GM20000 (cell line): ENCODE measurements at regions not wholly inside any gene's neighbourhood (a gene's known extent, or its start where the extent isn't known, plus 50 kb on each side); places are given as distances from the start of the nearest gene placed in this dataset.

Source experiments
- DNase-seq: peaks from one replicate; pipeline ENCODE4 v3.0.0; 2012; ENCODE audit warnings: low spot score
- TF ChIP-seq, protein P1 (sequence below): IDR thresholded peaks from 2 replicates; pipeline ENCODE4 v1.5.1; 2012; ENCODE audit warnings: mild to moderate bottlenecking, control low read depth; ENCODE audit errors: extremely low read depth, missing control alignments

DNA sequence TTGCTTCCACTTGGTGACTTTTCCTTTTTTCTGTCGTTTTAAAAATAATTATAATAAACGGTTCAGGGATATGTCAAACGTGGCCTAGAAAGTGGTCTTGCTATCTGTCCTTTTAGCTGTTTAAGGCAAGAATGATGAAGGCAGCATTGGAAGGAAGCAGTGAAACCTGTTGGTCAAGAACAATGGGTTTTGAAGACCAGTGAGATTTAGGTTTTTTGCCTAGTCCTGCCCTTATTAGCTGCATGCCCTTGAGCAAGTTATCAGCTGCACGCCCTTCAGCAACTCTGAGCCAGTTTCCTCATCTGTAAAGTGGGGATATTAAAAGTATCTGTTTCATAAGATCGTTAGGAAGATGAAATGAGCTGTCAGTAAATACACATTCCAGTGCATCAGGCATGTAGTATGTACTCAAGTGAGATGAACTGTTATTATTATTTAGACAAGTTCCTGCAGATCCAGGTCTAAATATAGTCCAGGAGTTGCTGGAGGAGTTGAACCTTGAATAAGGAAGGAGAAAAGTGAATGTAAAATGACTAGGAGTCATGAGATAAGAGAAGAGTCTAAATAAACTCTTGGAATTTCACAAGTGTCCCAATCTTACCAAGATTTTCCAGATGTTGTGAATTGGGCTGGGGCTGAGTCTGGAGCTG is 90.8 kb upstream of the HSD17B12 start:
- no peak for DNase-seq
- TF ChIP-seq, protein P1, sequence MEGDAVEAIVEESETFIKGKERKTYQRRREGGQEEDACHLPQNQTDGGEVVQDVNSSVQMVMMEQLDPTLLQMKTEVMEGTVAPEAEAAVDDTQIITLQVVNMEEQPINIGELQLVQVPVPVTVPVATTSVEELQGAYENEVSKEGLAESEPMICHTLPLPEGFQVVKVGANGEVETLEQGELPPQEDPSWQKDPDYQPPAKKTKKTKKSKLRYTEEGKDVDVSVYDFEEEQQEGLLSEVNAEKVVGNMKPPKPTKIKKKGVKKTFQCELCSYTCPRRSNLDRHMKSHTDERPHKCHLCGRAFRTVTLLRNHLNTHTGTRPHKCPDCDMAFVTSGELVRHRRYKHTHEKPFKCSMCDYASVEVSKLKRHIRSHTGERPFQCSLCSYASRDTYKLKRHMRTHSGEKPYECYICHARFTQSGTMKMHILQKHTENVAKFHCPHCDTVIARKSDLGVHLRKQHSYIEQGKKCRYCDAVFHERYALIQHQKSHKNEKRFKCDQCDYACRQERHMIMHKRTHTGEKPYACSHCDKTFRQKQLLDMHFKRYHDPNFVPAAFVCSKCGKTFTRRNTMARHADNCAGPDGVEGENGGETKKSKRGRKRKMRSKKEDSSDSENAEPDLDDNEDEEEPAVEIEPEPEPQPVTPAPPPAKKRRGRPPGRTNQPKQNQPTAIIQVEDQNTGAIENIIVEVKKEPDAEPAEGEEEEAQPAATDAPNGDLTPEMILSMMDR = no peak

GRCh38 chr11:43601511-43601910 is 79.0 kb upstream of the HSD17B12 start:
- TF ChIP-seq, protein P1 = no peak
- no peak for DNase-seq

- TF ChIP-seq, protein P1 = no peak
- DNase-seq = no peak
These were observed 77.9 kb upstream of the HSD17B12 start for GRCh38 chr11:43602670-43603069.

GRCh38 chr11:43614214-43614613 is 66.3 kb upstream of the HSD17B12 start:
- DNase-seq = no peak
- TF ChIP-seq, protein P1 = no peak

GRCh38 chr11:43619863-43620505 is 60.6 kb upstream of the HSD17B12 start:
- TF ChIP-seq, protein P1 = no peak

GRCh38 chr11:43626798-43627197 is 53.7 kb upstream of the HSD17B12 start:
- TF ChIP-seq, protein P1 = no peak
- no peak for DNase-seq

More at GRCh38 chr11:43619863-43620505, 60.6 kb upstream of the HSD17B12 start:
- DNase-seq = no peak
